Activated CD4-positive, alpha-beta T cell treated with anti-CD3 and anti-CD28 coated beads for 36 hours (primary cell): ENCODE measurements at regions not wholly inside any gene's neighbourhood (a gene's known extent, or its start where the extent isn't known, plus 50 kb on each side); places are given as distances from the start of the nearest gene placed in this dataset.
"Not testable (repeated sequence)": the region's sequence is repeated elsewhere in the genome, so short reads cannot be mapped to it uniquely, and the experiment has no call there.

Source experiments
- ATAC-seq: fragments of 200-7000 bp; cut with Tn5 transposase; one replicate; pipeline ENCODE4 v1.10.0; 2021; ENCODE audit warnings: mild to moderate bottlenecking, moderate library complexity
- CTCF ChIA-PET: fragments of 350-600 bp; sonication (Branson Sonifier 250); formaldehyde crosslinking; loops from one replicate; lab custom pipeline; 2021; ENCODE audit warnings: antibody characterized with exemption; lab: Charles Lee
- POLR2A ChIA-PET: fragments of 350-600 bp; sonication (Branson Sonifier 250); formaldehyde crosslinking; loops from one replicate; lab custom pipeline; 2021; ENCODE audit warnings: antibody characterized with exemption, inconsistent platforms; lab: Charles Lee
- DNase-seq: peaks from one replicate; pipeline ENCODE4 v3.0.0-alpha.2; 2020
- H3K27ac Mint-ChIP-seq: one replicate; pipeline ENCODE4 v1.8.0; 2021; ENCODE audit warnings: mixed read lengths
- H3K27me3 Mint-ChIP-seq: one replicate; pipeline ENCODE4 v1.8.0; 2021; ENCODE audit warnings: mixed read lengths
- H3K36me3 Mint-ChIP-seq: one replicate; pipeline ENCODE4 v1.8.0; 2021; ENCODE audit warnings: low read depth, mixed read lengths
- H3K4me1 Mint-ChIP-seq: one replicate; pipeline ENCODE4 v1.8.0; 2021; ENCODE audit warnings: mixed read lengths
- H3K4me3 Mint-ChIP-seq: one replicate; pipeline ENCODE4 v1.8.0; 2021; ENCODE audit warnings: mild to moderate bottlenecking, moderate library complexity, mixed read lengths
- H3K9me3 Mint-ChIP-seq: one replicate; pipeline ENCODE4 v1.8.0; 2021; ENCODE audit warnings: low read depth, mixed read lengths
- intact Hi-C, 2 experiments: fragments of 100-400 bp; cut with DNase I in 1 of 2; cut with micrococcal nuclease in 1 of 2; formaldehyde crosslinking; loops; one replicate each; pipeline versions ENCODE4 v1.14.2 to v1.15.1; 2022 to 2024; cut with DNase I, micrococcal nuclease

DNA sequence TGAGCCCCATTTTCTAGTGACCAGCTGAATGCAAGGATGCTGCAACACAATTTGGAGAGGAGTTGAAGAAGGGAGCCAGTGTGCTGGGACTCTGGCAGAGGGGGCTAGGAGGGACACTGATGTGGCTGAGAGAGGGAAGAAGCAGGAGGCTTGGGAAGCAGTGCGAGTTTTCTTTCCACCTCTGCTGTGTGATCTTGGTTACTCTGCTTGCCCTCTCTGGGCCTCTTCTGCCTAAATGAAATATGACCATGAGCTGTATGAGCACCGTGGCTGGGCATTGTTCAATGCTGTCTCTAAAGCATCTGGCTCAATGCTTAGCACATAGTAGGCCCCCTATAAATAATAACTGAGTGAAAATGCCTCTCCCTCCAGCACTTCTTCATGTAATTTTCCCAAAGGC lies 65.3 kb upstream of the PAX7 start:
- Mint-ChIP-seq H3K4me1 (no peaks in the 10 kb centered on the region), H3K9me3 (no peaks in the 10 kb centered on the region), H3K4me3 (no peak overlapping the region), H3K27ac (no peak overlapping the region), H3K27me3 (peaks cover 26% of the 10 kb centered on the region), H3K36me3 (no peaks in the 10 kb centered on the region)
- POLR2A ChIA-PET = no interaction called here
- CTCF ChIA-PET = no interaction called here
- no peak for DNase-seq
- no peak for ATAC-seq
- intact Hi-C loops = no loop called here

DNA sequence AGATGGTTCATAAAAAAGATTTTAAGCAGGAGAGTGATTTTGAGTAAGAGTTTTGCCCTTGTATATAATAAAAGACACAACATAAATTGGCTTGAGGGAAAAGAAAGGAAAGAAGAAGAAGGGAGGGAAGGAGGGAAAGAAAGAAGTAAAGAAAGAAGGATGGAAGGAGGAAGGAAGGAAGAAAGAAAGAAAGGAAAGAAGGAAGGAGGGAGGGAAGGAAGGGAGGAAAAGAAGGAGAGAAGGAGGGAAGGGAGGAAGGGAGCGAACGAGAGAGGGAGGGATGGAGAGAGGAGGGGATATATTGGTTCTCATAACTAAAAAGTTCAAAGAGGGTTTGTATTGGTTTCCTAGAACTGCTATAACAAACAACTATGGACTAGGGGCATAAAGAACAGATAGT lies 62.2 kb upstream of the PAX7 start:
- ChIA-PET POLR2A (no interaction called here), CTCF (no interaction called here)
- Mint-ChIP-seq H3K27me3 (peaks cover 19% of the 10 kb centered on the region), H3K36me3 (no peaks in the 10 kb centered on the region), H3K4me1 (no peaks in the 10 kb centered on the region), H3K27ac (no peak overlapping the region), H3K9me3 (no peaks in the 10 kb centered on the region), H3K4me3 (no peak overlapping the region)
- no peak for ATAC-seq
- DNase-seq = no peak
- intact Hi-C loops = no loop called here

DNA sequence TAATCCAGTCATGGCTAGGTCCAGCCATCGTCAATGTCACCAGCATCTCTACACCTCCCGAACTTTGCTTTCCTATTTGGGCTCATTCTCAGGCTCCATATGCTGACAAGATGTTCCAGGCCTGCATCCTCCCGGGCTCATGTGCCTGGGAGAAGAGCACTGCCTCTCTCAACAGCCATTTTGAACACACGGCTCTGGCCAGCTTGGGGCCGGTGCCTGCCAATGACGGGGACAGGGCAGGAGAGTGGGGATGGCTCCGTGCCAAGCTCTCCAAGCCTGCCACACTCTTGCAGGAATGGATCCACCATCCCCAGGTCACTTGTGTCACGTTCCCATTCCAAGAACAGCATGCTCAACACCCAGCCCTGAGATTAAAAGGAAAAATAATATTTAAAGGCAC lies 61.4 kb upstream of the PAX7 start:
- ChIA-PET POLR2A (interaction anchor here (0.6 kb wide), 1 partner anchor 310 kb away, joined by 3 read pairs; no protein-coding TSS in a partner anchor), CTCF (interaction anchor here (0.6 to 0.9 kb wide), 2 partner anchors 13 to 175 kb away, joined by 3 read pairs; no protein-coding TSS in a partner anchor)
- Mint-ChIP-seq H3K4me3 (no peak overlapping the region), H3K27me3 (peaks cover 23% of the 10 kb centered on the region), H3K27ac (no peak overlapping the region), H3K9me3 (no peaks in the 10 kb centered on the region), H3K4me1 (no peaks in the 10 kb centered on the region), H3K36me3 (no peaks in the 10 kb centered on the region)
- no peak for ATAC-seq
- intact Hi-C loops = no loop called here
- no peak for DNase-seq

DNA sequence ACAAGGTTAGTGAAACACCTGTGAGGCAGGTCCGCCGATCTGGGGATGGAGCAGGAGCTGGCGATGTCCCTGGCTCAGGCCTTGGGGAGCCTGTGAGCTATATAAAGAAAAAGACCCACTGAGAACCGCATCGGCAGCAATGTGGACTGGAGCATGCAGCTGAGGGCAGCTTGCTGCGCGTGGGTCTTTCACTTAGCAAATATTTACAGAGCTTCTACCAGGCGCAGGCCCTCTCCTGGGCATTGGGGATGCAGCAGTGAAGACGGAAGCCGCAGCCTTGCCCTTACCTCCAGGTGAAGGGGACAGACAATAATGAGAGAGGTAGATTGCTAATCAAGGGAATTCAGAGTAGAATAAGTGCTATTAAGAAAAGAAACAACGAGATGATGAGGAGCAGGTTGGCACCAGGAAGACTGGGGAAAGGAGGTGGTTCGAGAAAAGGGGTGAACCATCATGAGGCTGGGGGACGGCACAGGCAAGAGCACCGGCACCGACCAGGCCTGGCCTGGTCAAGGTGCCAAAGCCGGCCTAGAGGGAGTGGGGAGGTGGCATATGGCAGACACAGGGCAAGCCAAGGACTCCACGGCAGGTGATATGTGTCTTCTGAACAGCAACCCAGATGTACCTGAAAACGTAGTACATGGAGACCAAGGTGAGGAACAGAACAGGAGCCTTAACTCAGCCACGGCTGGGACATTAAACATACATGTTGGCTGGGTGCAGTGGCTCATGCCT lies 60.7 kb upstream of the PAX7 start:
- POLR2A ChIA-PET = interaction anchor here (0.6 kb wide), 1 partner anchor 309 kb away, joined by 3 read pairs; no protein-coding TSS in a partner anchor

DNA sequence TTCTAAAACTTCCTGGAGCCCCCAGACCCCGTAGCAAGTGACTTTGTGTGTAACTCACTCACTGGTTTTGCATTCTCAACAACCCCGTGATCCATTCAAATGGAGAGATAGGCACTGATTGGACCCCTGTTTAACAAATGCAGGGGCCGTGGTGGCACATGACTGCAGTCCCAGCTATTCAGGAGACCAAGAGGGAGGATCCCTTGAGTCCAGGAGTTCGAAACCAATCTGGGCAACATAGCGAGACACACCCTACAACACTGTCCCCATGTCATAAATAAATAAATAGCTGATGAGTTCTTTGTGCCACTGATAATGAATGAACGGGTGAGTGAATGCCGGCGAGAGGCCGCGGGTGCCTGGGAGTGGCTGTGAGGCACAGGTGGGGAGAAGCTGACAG lies 59.4 kb upstream of the PAX7 start:
- H3K27ac Mint-ChIP-seq = no peak overlapping the region
- H3K4me3 Mint-ChIP-seq = no peak overlapping the region
- peaks cover 14% of the 10 kb centered on the region for H3K27me3 Mint-ChIP-seq
- no peaks in the 10 kb centered on the region for H3K36me3 Mint-ChIP-seq
- POLR2A ChIA-PET = no interaction called here
- intact Hi-C loops = no loop called here
- ATAC-seq (no peak), DNase-seq (no peak)
- no peaks in the 10 kb centered on the region for H3K9me3 Mint-ChIP-seq
- CTCF ChIA-PET = no interaction called here
- H3K4me1 Mint-ChIP-seq = no peaks in the 10 kb centered on the region

More for the DNA sequence above, 60.7 kb upstream of the PAX7 start:
- intact Hi-C loops = no loop called here
- Mint-ChIP-seq H3K4me1 (no peaks in the 10 kb centered on the region), H3K9me3 (no peaks in the 10 kb centered on the region), H3K27ac (no peak overlapping the region), H3K4me3 (no peak overlapping the region), H3K27me3 (peaks cover 21% of the 10 kb centered on the region), H3K36me3 (no peaks in the 10 kb centered on the region)
- DNase-seq = no peak
- ATAC-seq = no peak
- CTCF ChIA-PET = interaction anchor here (0.6 to 0.9 kb wide), 2 partner anchors 12 to 174 kb away, joined by 3 read pairs; no protein-coding TSS in a partner anchor

DNA sequence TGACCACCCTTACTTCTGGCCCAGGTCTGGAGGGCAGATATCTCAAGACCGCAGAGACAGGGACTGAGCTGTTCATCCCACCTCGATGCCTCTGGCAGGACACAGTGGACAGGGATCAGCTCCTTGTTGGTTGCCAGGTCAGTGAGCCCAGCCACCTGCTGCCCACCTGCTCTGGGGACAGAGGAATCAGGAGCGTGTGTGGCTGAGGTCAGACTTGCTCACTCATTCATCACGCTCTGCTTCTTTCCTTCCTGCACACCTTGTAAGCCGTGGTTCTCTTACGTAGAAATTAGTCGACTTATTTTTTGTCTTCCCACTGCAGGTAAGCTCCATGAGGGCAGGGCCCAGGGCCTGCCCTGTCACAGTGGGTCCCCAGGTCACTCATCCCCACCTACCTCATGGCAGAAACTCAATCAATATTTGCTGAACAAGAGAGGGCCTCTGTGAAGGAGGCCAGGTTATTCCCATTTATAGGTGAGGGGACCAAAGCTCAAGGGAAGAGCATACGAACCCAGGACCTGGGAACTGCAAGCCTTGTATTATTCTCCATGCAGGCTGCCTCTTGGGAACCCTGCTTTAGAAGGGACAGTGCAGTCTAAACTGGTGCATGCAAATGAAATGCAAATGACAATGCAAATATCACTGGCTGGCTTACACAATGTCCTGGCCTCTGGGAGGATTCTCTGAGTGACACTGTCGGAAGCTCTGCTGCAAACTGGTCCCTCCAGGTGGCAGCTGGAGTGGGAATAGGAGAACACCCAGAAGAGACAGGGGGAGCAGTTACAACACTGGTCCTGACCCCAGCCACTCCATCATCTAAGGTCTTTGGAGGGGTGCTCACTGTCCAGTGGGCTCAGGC lies 58.4 kb upstream of the PAX7 start:
- Mint-ChIP-seq H3K4me3 (no peak overlapping the region), H3K27ac (no peak overlapping the region), H3K27me3 (peaks cover 13% of the 10 kb centered on the region), H3K9me3 (no peaks in the 10 kb centered on the region), H3K4me1 (no peaks in the 10 kb centered on the region), H3K36me3 (no peaks in the 10 kb centered on the region)
- DNase-seq (no peak), ATAC-seq (no peak)
- ChIA-PET CTCF (no interaction called here), POLR2A (no interaction called here)
- intact Hi-C loops = no loop called here

DNA sequence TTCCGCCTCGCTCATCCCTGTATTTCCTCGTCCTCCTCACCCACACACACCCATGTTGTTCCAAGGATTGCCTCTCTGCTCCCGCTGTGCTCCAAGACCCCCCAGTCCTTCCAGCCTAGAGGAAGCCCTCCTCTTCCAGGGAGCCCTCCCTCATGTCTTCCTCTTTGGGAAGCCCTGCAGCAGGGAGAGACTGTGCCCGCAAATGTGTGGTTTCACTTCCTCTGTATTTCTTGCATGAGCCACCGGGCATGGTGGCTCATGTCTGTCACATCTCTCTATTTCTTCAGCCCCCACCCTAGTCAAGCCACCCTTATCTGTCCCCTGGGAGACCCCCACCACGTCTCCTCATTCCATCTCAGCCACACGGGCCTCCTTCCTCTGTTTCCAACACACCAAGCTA lies 57.5 kb upstream of the PAX7 start:
- intact Hi-C loops = no loop called here
- no peak for DNase-seq
- POLR2A ChIA-PET = no interaction called here
- no peak overlapping the region for H3K4me3 Mint-ChIP-seq
- CTCF ChIA-PET = no interaction called here
- H3K9me3 Mint-ChIP-seq = no peaks in the 10 kb centered on the region
- peaks cover 13% of the 10 kb centered on the region for H3K27me3 Mint-ChIP-seq
- no peaks in the 10 kb centered on the region for H3K36me3 Mint-ChIP-seq
- ATAC-seq = no peak
- no peak overlapping the region for H3K27ac Mint-ChIP-seq
- H3K4me1 Mint-ChIP-seq = no peaks in the 10 kb centered on the region

DNA sequence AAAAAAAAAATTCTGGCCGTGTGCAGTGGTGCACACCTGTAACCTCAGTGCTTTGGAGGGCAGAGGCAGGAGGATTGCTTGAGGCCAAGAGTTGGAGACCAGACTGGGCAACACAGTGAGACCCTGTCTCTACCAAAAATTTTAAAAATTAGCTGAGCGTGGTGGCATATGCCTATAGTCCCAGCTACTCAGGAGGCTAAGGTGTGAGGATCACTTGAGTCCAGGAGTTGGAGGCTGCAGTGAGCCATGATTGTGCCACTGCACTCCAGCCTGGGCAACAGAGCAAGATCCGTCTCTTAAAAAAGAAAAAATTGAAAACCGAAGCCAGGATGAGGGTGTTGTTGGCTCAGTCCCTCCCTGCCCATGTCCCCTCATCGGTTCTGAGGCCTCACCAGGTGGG lies 55.9 kb upstream of the PAX7 start:
- POLR2A ChIA-PET = no interaction called here
- no peaks in the 10 kb centered on the region for H3K9me3 Mint-ChIP-seq
- DNase-seq (no peak), ATAC-seq (no peak)
- no peak overlapping the region for H3K4me3 Mint-ChIP-seq
- H3K27me3 Mint-ChIP-seq = peaks cover 11% of the 10 kb centered on the region
- CTCF ChIA-PET = interaction anchor here (1.2 kb wide), 1 partner anchor 23 kb away, joined by 3 read pairs; no protein-coding TSS in a partner anchor
- H3K4me1 Mint-ChIP-seq = no peaks in the 10 kb centered on the region
- no peaks in the 10 kb centered on the region for H3K36me3 Mint-ChIP-seq
- intact Hi-C loops = no loop called here
- H3K27ac Mint-ChIP-seq = no peak overlapping the region

DNA sequence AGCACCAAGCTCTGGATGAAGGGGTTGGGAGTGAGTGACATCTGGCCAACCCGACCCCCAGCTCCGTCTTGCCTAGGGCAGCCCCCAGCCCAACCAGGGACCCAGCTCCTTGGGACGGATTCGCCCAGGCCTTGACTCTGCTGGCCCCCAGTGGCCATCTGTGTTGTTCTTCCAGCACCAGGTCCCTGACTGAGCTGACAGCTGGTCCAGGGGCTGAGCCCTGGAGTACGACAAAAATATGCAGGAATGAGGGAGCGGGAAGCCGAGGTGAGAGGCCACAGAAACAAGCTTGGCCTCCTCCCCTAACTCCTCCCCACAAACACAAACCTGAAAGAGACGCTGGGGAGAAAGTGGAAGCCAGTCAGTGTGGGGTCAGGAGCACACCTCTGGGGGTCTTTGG lies 55.0 kb upstream of the PAX7 start:
- ChIA-PET CTCF (interaction anchor here (0.6 to 1.2 kb wide), 3 partner anchors 13 to 676 kb away, joined by 3 to 4 read pairs (median 3); no protein-coding TSS in a partner anchor), POLR2A (no interaction called here)
- DNase-seq = no peak
- no peaks in the 10 kb centered on the region for H3K9me3 Mint-ChIP-seq
- H3K4me1 Mint-ChIP-seq = no peaks in the 10 kb centered on the region
- H3K4me3 Mint-ChIP-seq = no peak overlapping the region
- ATAC-seq = no peak
- H3K27me3 Mint-ChIP-seq = peaks cover 6% of the 10 kb centered on the region
- H3K36me3 Mint-ChIP-seq = no peaks in the 10 kb centered on the region
- no peak overlapping the region for H3K27ac Mint-ChIP-seq
- intact Hi-C loops = no loop called here

DNA sequence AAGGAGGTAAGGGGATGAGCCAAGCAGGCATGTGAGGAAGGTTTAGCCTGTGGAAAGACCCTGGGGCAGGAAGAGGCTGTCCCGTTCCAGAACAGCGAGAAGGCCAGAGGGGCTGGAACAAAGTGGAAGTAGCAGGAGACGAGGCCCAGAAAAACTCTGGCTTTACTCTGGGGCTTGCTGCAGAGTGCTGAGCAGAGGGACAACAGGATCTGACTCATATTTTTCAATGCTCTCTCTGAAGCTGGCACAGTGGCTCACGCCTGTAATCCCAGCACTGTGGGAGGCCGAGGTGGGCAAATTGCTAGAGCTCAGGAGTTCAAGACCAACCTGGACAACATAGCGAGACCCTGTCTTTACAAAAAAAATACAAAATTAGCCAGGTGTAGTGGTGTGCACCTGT lies 52.4 kb upstream of the PAX7 start:
- Mint-ChIP-seq H3K4me1 (no peaks in the 10 kb centered on the region), H3K27me3 (peaks cover 11% of the 10 kb centered on the region), H3K9me3 (no peaks in the 10 kb centered on the region), H3K27ac (no peak overlapping the region), H3K36me3 (no peaks in the 10 kb centered on the region), H3K4me3 (no peak overlapping the region)
- DNase-seq (no peak), ATAC-seq (no peak)
- CTCF ChIA-PET = interaction anchor here (0.6 to 0.7 kb wide), 2 partner anchors 238 to 477 kb away, joined by 3 read pairs; no protein-coding TSS in a partner anchor
- intact Hi-C loops = no loop called here
- POLR2A ChIA-PET = no interaction called here

DNA sequence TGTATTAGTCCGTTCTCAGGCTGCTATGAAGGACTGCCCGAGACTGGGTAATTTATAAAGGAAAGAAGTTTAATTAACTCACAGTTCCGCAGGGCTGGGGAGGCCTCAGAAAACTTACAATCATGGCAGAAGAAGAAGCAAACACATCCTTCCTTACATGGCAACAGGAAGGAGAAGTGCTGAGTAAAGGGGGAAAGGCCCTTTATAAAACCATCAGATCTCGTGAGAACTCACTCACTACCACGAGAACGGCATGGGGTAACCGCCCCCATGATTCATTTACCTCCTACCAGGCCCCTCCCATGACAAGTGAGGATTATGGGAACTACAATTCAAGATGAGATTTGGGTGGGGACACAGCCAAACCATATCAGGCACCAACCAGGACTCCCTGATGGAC lies 51.4 kb upstream of the PAX7 start:
- POLR2A ChIA-PET, intact Hi-C loops: not testable (repeated sequence)
- CTCF ChIA-PET = interaction anchor here (0.8 kb wide), 1 partner anchor 480 kb away, joined by 3 read pairs; no protein-coding TSS in a partner anchor

More for the DNA sequence above, 51.4 kb upstream of the PAX7 start:
- DNase-seq = peak; percentile 45
- not testable (repeated sequence) for H3K4me3 Mint-ChIP-seq, H3K9me3 Mint-ChIP-seq, H3K36me3 Mint-ChIP-seq, H3K27ac Mint-ChIP-seq, H3K4me1 Mint-ChIP-seq
- peak; percentile 64 for ATAC-seq
- H3K27me3 Mint-ChIP-seq = peaks cover 11% of the 10 kb centered on the region
